Subcutaneous abdominal adipose tissue (tissue), 5 donors: ENCODE measurements at regions not wholly inside any gene's neighbourhood (a gene's known extent, or its start where the extent isn't known, plus 50 kb on each side); places are given as distances from the start of the nearest gene placed in this dataset.
"Not testable (repeated sequence)": the region's sequence is repeated elsewhere in the genome, so short reads cannot be mapped to it uniquely, and the experiment has no call there.

Experiments
- H3K27ac ChIP-seq: one replicate; pipeline ENCODE4 v1.7.0; 2013; ENCODE audit warnings: low read depth, mild to moderate bottlenecking, inconsistent platforms, low read length, moderate library complexity
- H3K27me3 ChIP-seq, 5 donors: one replicate each; pipeline ENCODE4 v1.7.0; 2013; ENCODE audit warnings: low read length in 5 of 5, inconsistent platforms in 1 of 5; ENCODE audit not compliant: control insufficient read depth in 5 of 5, insufficient read depth in 4 of 5
- H3K36me3 ChIP-seq, 5 donors: one replicate each; pipeline ENCODE4 v1.7.0; 2013; ENCODE audit warnings: low read length in 5 of 5; ENCODE audit not compliant: control insufficient read depth in 5 of 5, insufficient read depth in 5 of 5
- H3K4me1 ChIP-seq, 5 donors: one replicate each; pipeline ENCODE4 v1.7.0; 2013; ENCODE audit warnings: low read length in 5 of 5, mild to moderate bottlenecking in 3 of 5, moderate library complexity in 1 of 5; ENCODE audit not compliant: control insufficient read depth in 5 of 5, insufficient read depth in 5 of 5
- H3K4me3 ChIP-seq, 5 donors: one replicate each; pipeline ENCODE4 v1.7.0; 2013; ENCODE audit warnings: low read length in 5 of 5, low read depth in 1 of 5
- H3K9ac ChIP-seq, 5 donors: one replicate each; pipeline ENCODE4 v1.7.0; 2013; ENCODE audit warnings: low read length in 5 of 5, mild to moderate bottlenecking in 4 of 5, moderate library complexity in 3 of 5
- H3K9me3 ChIP-seq, 5 donors: one replicate each; pipeline ENCODE4 v1.7.0; 2013; ENCODE audit warnings: low read length in 5 of 5; ENCODE audit not compliant: control insufficient read depth in 5 of 5
- donor health status: healthy.
- donor health status: healthy.
- donor health status: healthy.
- donor health status: healthy.
- donor health status: healthy.

- Histone ChIP-seq H3K9me3 (no peaks in the 10 kb centered on the region), H3K36me3 (no peaks in the 10 kb centered on the region), H3K4me1 (no peaks in the 10 kb centered on the region), H3K27me3 (no peaks in the 10 kb centered on the region), H3K4me3 (no peak overlapping the region), H3K27ac (no peak overlapping the region), H3K9ac (no peak overlapping the region)
Measured at GRCh38 chr5:43804041-43804440, 201.1 kb downstream of the NNT start.

- no peaks in the 10 kb centered on the region for H3K27me3 ChIP-seq
- no peaks in the 10 kb centered on the region for H3K9me3 ChIP-seq
Measured at GRCh38 chr5:43802651-43803050, 199.7 kb downstream of the NNT start.

GRCh38 chr5:43802119-43802518, 199.1 kb downstream of the NNT start:
- Histone ChIP-seq H3K27ac (no peak overlapping the region), H3K9me3 (no peaks in the 10 kb centered on the region), H3K4me1 (no peaks in the 10 kb centered on the region), H3K27me3 (no peaks in the 10 kb centered on the region), H3K9ac (no peak overlapping the region), H3K36me3 (no peaks in the 10 kb centered on the region), H3K4me3 (no peak overlapping the region)

More at GRCh38 chr5:43802651-43803050, 199.7 kb downstream of the NNT start:
- no peaks in the 10 kb centered on the region for H3K4me1 ChIP-seq
- H3K27ac ChIP-seq, result no peak overlapping the region
- no peaks in the 10 kb centered on the region for H3K36me3 ChIP-seq
- H3K4me3 ChIP-seq, result no peak overlapping the region
- H3K9ac ChIP-seq, result no peak overlapping the region

GRCh38 chr5:43798740-43799139, 195.8 kb downstream of the NNT start:
- Histone ChIP-seq H3K27me3 (no peaks in the 10 kb centered on the region), H3K36me3 (no peaks in the 10 kb centered on the region), H3K9me3 (no peaks in the 10 kb centered on the region), H3K27ac (no peak overlapping the region), H3K9ac (no peak overlapping the region), H3K4me1 (no peaks in the 10 kb centered on the region), H3K4me3 (no peak overlapping the region)

GRCh38 chr5:43791880-43792279, 188.9 kb downstream of the NNT start:
- H3K4me1 ChIP-seq, H3K9ac ChIP-seq, H3K9me3 ChIP-seq, H3K27ac ChIP-seq, H3K4me3 ChIP-seq, H3K27me3 ChIP-seq, H3K36me3 ChIP-seq: not testable (repeated sequence)

- Histone ChIP-seq H3K27me3 (no peaks in the 10 kb centered on the region), H3K4me3 (peak overlapping the region in 1 of 5 donors; percentile 4), H3K27ac (no peak overlapping the region), H3K9me3 (peaks cover 0 to 4% (median 0%) of the 10 kb centered on the region in 5 donors), H3K36me3 (no peaks in the 10 kb centered on the region), H3K4me1 (peaks cover 0 to 5% (median 0%) of the 10 kb centered on the region in 5 donors), H3K9ac (no peak overlapping the region)
Measured at GRCh38 chr5:43785198-43785597, 182.2 kb downstream of the NNT start.

GRCh38 chr5:43780586-43780985, 177.6 kb downstream of the NNT start:
- peaks cover 0 to 5% (median 0%) of the 10 kb centered on the region in 5 donors for H3K4me1 ChIP-seq
- H3K4me3 ChIP-seq, result no peak overlapping the region
- no peaks in the 10 kb centered on the region for H3K27me3 ChIP-seq
- H3K9me3 ChIP-seq, result no peaks in the 10 kb centered on the region
- H3K9ac ChIP-seq, result no peak overlapping the region
- no peaks in the 10 kb centered on the region for H3K36me3 ChIP-seq
- H3K27ac ChIP-seq, result no peak overlapping the region

- Histone ChIP-seq H3K9me3 (no peaks in the 10 kb centered on the region), H3K27me3 (no peaks in the 10 kb centered on the region), H3K4me3 (no peak overlapping the region), H3K4me1 (peaks cover 0 to 6% (median 4%) of the 10 kb centered on the region in 5 donors), H3K27ac (no peak overlapping the region), H3K36me3 (no peaks in the 10 kb centered on the region), H3K9ac (no peak overlapping the region)
Measured at GRCh38 chr5:43774881-43775399, 172.0 kb downstream of the NNT start.

- no peaks in the 10 kb centered on the region for H3K36me3 ChIP-seq
- peaks cover 0 to 12% (median 4%) of the 10 kb centered on the region in 5 donors for H3K4me1 ChIP-seq
- H3K9ac ChIP-seq, result no peak overlapping the region
- no peak overlapping the region for H3K4me3 ChIP-seq
- H3K27me3 ChIP-seq, result no peaks in the 10 kb centered on the region
- H3K27ac ChIP-seq, result no peak overlapping the region
- no peaks in the 10 kb centered on the region for H3K9me3 ChIP-seq
Measured at GRCh38 chr5:43773478-43773844, 170.5 kb downstream of the NNT start.

- no peak overlapping the region for H3K27ac ChIP-seq
- H3K9me3 ChIP-seq, result no peaks in the 10 kb centered on the region
- H3K27me3 ChIP-seq, result no peaks in the 10 kb centered on the region
- H3K9ac ChIP-seq, result no peak overlapping the region
- peaks cover 0 to 12% (median 4%) of the 10 kb centered on the region in 5 donors for H3K4me1 ChIP-seq
- no peak overlapping the region for H3K4me3 ChIP-seq
- H3K36me3 ChIP-seq, result no peaks in the 10 kb centered on the region
Measured at GRCh38 chr5:43772764-43773477, 169.9 kb downstream of the NNT start.
